HG03135 (cell line): ENCODE measurements at regions not wholly inside any gene's neighbourhood (a gene's known extent, or its start where the extent isn't known, plus 50 kb on each side); places are given as distances from the start of the nearest gene placed in this dataset.

Source experiments
- ATAC-seq: cut with Tn5 transposase; IDR thresholded peaks from one replicate; pipeline ENCODE4 v1.9.1; 2021; ENCODE audit warnings: mild to moderate bottlenecking, moderate library complexity; ENCODE audit not compliant: unreplicated experiment

DNA sequence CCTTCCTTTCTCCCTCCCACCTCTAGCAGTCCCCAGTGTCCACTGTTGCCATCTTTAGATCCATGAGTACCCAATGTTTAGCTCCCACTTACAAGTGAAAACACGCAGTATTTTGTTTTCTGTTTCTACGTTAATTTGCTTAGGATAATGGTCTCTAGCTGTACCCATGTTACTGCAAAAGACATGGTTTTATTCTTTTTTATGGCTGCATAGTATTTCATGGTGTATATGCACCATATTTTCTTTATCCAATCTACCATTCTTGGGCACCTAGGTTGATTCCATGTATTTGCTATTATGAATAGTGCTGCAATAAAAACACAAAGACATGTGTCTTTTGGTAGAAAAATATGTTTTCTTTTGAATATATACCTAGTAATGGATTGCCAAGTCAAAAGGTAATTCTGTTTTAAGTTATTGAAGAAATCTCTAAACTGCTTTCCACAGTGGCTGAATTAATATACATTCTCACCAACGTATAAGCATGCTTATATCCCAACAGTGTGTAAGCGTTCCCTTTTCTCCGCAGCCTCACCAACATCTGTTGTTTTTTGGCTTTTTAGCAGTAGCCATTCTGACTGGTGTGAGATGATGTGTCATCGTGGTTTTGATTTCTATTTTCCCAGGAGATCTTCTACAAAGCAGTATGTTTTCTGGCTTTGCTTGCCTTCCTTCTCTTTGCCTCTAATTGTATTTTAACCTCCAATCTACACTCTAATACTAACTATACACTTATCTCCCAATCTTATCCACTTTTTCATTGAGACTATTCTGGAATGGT lies 179.5 kb upstream of the PHF14 start:
- ATAC-seq: no peak

DNA sequence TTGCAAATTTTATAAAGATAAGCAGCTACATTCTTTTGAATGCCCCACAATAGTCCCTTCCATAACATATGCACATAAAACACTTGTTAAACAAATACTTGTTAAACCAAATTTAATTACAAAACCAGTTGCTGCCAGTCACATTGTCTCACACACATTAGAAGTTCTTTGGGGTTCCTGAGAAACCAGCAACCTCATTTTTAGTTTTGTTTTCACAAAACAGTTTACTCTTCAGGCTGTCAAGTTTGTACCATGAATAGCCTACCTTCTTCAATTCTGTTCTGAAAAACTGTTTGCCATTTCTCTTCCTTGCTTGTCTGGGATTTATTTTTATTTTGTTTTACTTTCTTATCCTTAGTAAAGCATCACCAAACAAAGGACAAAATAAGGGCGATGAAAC lies 176.5 kb upstream of the PHF14 start:
- no peak for ATAC-seq

DNA sequence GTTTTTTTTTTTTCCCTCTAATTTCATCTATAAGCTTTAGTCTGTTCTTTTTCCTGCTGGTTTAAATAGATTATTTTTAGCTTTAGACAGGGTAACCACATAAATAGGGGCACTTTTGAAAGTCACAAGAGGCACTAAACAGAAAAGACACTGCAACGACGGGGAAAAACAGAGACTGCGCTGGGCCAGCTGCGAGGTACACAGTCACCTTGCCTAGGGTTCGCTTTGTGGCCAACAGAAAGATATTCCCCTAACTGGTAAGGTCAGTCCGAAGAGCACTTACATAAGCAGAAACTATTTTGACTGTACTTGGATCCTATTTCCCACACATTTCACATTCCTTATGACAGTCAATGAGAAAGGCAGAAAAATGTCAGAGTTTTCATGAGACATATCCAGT lies 175.6 kb upstream of the PHF14 start:
- ATAC-seq: no peak

DNA sequence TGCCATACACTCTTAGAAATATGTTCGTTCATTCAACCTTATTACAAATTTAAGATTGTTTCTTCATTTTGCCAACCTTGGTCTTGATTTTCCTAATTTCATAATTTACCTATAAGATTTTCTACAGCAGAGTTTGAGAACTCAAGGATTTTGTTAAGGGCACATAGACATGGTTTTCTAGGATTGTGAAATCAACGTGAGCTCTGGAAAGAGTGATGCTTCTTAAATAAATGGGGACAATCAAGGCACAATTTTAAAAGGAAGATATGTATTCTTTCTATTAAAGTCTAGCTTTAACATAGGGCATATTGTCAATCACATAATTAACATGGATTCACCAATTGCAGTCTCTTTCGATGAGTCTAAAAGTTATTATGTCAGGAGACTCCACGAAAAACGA lies 174.2 kb upstream of the PHF14 start:
- ATAC-seq: no peak

DNA sequence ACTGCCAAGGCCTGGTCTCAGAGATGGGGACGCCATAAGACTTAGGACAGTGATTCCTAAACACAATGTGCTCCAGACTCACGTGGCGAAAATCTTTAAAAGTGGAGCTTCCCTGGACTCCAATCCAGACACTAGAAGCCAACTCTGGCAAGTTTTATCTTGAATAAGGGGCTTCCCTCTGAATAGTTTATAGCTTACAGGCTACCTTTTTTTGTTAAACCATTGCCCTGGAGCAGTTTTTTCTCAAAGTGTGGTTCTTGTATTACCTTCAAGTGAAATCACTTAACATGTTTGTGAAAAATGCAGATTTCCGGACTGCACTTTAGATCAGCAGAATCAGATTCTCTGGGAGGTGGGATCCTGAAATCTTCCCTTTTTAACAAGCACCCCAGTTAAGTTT lies 171.7 kb upstream of the PHF14 start:
- ATAC-seq: no peak

DNA sequence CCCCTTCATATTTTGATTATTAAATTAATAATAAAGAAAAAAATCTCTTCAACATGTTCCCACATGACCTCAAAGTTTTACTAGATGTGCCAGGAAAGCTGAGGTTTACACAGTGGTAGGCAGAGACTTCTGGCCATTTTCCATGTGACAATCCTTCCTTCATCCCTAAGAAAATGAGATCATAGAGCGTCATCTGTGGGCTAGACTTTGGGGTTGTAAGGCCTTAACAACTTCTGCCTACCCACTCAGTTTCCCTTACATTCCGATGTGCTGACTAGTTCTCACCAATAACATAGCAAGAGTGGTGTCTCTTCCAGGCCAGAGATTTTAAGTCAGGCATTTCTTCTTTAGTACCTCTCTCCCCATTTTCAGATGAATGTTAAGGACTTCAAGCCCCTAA lies 171.1 kb upstream of the PHF14 start:
- no peak for ATAC-seq

DNA sequence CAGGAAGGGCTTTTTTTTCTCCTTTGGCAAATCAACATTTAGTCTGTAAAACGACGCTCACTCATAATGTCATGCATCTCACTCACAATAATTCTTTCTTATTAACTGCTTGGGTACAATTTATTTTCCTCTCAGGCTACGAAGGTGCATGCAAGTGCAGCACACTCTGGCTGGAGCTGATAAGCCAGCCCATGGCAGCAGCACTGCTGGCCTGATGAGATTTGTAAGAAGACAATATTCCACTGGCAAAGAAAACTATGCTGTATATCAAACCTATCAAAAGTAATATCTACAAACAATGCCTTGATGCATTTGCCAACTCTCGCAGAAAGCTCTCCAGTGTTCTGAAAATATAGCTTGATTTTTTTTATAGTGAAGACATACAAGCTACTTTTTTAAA lies 170.0 kb upstream of the PHF14 start:
- ATAC-seq: no peak

DNA sequence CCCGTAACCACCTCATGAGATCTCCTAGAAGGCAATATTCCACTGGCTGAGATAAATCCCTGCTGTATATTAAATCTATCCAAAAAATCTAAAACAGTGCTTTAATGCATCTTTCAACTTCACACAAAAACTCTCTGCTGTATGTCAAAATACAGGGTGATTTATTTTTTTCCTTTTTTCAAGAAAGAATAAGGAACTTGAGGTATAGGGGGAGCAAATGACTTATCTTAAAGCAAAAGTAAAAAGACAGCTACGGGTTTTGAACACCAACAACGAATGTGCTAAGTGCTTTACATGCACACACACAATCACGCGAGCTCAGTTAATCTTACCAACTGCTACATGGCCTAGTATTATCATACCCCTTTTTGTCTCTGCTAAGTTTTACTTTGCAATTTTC lies 168.9 kb upstream of the PHF14 start:
- no peak for ATAC-seq

DNA sequence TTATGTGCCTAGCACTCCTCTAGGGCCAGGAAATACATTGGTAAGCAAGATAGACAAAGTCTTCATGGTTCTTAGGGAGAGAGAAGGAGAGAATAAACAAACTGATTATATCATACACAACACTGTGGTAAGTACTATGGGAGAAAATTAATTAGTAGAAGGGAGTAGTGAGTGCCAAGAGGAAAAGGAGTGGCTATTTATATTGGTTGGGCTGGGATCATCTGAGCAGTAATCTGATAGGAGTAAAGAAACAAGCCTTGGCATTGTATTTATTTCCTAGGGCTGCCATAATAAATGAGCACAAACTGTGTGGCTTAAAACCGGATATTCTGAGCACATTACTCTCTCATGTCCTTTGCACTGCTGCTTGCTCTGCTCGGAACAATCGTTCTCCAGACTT lies 158.1 kb upstream of the PHF14 start:
- ATAC-seq: no peak

DNA sequence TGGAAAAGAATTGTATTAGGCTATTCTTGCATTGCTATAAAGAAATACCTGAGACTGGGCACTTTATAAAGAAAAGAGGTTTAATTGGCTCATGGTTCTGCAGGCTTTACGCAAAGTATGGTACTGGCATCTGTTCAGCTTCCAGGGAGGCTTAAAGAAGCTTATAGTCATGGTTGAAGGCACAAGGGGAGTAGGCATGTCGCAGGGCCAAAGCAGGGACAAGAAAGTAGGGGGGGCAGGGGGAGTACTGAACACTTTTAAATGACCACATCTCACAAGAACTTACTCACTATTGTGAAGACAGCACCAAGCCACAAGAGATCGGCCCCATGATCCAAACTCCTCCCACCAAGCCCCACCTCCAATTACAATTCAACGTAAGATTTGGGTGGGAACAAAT lies 152.5 kb upstream of the PHF14 start:
- ATAC-seq: no peak

DNA sequence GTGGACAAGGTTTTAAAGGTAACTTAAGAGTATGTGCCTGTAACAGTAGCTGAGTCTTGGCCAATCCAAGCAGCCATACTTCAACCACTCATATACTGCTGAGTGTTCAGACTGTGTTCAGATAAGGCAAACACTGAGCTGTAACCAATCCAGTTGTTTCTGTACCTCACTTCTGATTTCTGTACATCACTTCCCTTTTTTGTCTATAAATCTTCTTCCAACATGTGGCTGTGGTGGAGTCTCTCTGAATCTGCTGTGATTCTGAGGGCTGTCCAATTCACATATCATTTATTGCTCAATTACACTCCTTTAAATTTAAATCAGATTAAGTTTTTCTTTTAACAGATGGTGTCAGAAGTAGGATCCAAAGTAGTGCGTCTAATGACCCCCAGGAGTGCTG lies 149.5 kb upstream of the PHF14 start:
- ATAC-seq: no peak

DNA sequence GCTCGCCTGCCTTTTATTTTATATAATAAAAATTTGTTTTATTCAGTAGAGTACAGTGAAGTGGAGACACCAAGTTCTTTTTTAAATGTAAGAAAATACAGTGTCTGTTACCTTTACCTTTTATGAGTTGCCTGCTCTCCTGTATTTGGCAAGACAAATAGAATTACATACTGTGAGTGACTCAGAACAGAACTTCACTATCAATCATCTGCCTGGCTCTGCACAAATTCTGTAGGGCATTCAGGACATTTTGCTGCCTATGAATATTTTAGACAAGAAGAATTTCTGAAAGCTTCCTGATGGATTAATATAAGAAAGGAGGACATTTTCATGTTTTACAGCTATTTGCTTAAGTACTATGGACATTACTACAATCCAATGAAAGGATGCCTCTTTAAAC lies 135.4 kb upstream of the PHF14 start:
- no peak for ATAC-seq

DNA sequence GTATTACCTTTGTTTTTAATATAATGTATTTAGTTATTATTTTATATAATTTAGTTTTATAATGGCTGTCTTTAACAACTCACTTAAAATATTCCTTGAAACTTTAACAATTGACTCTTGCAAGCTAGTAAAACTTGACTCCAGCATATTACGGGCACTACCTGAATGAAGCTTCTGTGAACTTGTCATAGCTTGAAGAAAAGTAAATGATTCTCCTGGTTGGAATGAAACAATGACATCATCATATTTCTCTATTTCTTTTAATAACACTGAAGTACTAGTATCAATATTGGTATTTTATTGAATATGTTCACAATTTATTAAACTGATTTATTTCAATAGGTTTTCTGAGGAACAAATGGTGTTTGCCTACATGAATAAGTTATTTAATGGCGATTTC lies 128.4 kb upstream of the PHF14 start:
- ATAC-seq: no peak

DNA sequence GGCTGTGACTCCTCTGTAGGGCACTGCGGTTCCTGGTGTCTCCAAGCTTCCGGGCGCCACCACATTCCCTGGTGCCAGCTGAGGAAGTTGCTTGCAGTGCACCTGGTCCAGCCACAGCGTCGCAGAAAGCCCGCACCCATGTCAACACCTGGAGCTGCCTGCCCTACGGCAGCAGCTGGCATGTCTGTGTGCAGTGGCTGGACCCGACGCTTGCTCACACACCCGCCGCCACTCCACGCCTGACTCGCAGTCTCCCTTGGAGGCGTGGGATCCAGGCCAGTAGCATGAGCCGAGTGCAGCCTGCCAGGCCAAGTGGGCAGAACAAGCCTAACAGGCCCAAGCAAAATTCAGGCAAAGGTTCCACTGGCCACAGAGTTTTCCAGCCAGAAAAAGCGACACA lies 118.1 kb upstream of the PHF14 start:
- no peak for ATAC-seq

DNA sequence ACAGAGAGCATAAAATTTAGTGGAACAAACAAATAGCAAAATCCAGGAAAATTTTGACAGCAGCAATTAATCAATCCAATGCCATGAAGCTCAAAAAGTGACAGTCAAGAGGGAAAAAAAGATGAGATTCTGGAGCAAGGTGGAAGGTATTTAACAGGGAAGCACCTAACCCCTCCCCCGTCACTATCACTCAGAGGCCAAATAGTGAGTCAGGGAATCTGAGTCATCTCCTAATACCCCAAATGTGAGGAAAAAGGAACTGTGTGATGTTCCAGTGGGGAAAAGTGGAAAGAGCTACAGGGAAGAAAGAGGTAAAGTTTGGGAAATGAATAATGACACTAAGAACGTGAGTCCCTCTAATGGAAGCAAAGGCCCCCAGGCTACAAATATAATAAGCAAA lies 113.2 kb upstream of the PHF14 start:
- no peak for ATAC-seq

DNA sequence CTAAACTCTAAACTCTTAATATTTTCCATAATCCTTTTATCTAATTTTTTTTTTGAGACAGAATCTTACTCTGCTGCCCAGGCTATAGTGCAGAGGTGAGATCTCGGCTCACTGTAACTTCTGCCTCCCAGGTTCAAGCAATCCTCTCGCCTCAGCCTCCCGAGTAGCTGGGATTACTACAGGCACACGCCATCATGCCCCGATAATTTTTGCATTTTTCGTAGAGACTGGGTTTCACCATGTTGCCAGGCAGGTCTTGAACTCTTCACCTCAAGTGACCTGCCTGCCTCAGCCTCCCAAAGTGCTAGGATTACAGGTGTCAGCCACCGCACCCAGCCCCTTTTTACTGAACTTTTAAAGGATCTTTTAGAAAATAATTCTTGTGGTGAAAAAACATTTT lies 110.2 kb upstream of the PHF14 start:
- ATAC-seq: no peak

DNA sequence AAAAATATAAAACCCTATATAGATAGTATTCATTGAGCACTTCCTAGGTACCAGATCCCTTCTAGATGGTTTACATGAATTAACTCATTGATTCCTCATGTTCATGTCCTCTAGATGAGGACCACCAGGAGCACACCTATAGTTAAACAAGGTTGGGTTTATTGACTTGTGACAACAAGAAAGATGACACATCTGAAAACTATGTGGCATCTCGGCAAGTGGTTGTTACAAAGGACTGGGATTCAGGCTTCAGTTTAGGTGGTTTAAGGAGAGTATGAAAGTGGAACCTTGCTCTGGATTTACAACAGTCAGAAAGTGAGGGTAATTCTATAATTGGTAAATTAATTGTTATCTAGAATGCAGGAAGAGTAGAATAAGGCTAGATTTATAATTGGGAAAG lies 99.0 kb upstream of the PHF14 start:
- ATAC-seq: no peak

DNA sequence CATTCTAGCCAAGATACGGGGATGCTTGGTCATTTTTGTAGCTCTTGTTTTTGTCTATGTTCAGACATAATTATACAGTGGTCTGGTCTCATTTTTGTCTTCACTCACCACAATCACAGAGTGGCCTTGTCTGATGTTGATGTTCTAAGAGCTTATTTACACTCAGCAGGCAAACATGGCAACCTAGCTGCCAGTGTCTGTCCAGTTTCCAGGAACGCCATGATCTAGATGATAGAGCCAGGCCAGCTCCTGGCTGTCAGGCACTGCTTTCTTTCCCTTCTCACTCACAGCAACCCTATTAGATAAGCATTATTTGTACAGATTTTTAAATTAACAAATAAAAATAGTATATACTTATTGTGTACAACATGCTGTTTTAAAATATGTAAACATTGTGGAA lies 98.6 kb upstream of the PHF14 start:
- ATAC-seq: no peak

DNA sequence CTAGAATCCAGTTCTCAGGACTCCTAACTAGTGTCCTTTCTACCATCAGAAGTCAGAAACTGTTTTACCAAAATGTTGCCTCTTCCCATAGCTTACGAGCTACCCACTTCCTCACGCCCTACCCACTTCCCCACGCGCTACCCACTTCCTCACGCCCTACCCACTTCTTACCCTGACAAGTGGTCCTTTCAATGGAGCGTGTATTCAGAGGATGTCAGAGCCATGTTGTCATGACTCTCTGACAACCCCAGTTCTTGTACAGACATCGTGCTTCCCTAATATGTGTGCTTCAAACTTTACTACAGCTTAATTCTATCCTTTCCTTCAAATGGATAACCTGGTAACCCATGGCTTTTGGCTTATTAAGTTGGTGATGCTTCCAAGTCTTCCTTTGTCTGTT lies 84.8 kb upstream of the PHF14 start:
- ATAC-seq: peak; percentile 32

DNA sequence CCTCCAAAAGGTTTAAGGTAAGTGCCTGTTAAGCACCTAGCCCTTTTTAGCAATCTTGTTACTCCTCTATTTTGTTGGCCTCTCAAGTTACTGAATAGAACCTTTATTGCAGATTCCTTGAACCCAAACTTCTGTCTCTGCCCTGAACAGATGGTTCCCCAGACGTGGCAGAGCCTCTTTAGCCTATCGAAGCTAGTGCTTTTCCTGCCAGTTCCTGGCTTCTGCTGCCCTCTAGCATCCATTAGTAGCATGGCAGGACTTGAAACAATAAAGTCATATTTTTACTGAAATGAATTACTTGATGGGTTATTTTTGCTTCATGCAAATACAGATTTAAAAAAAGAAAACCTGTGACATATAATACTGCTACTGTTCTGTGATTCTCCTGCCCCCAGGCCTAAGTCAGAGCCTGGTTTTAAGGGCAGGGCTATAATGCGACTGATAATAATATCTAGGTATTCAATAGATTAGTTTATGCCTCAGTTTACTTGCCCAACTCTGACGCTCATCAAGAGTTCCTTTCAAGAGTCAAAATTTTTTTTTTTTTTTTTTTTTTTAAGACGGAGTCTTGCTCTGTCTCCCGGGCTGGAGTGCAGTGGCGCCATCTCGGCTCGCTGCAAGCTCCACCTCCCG lies 84.3 kb upstream of the PHF14 start:
- ATAC-seq: peak; percentile 87

DNA sequence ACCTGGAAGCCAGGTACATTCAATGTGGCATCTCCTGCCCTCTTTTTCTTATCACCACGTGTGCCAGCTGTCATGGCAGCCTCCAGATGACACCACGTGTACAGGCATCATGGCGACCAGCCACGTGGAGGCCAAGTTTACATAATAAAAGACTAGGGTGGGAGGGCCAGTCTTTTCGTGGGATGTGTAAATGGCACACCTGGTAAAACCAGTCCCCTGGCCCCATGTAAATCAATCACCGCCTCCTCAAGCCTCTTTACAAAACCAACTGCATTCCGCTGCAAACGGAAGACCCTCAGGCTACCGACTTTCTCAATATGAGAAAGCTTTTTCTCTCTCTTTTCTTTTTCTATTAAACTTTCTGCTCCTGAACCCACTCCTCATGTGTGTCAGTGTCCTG lies 65.1 kb upstream of the PHF14 start:
- ATAC-seq: no peak

DNA sequence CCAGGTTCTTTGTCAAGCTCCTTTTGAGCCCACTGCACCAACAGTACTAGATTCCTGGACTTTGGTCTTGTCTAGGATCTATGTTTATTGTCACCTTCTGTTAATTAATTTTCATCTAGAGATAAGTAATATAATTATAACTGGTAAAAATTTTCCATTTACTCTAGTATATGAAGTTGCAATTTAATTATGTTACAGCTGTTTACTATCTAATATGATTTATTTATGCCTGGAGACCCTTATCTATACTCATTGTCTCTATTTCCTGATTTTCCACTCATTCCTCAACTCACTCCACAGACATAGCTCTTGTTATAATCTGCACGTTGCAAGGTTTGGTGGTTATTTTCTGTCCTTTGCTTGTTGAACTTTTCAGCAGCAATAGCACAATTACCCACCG lies 63.2 kb upstream of the PHF14 start:
- ATAC-seq: no peak

DNA sequence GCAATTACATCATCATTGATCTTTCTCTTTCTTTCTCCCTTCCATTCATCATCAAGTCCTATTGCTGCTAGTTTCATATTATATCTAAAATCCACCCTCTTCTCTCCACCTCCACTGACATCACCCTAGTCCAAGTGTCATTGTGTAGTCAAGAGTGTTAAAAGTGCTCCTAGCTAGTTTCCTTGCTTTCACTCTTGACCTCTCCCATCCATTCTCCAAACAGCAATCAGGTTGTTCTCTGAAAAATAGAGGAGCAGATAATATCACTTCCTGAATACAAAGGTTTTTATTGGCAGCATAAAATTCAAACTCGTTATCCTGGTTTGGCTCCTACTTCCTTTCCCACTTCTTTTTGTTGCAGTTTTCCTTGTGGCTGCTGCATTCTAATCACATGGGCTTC lies 61.6 kb upstream of the PHF14 start:
- no peak for ATAC-seq
